KG1 (cell line): ENCODE measurements at regions not wholly inside any gene's neighbourhood (a gene's known extent, or its start where the extent isn't known, plus 50 kb on each side); places are given as distances from the start of the nearest gene placed in this dataset.
"Not testable (repeated sequence)": the region's sequence is repeated elsewhere in the genome, so short reads cannot be mapped to it uniquely, and the experiment has no call there.

Experiments
- DNase-seq: peaks from one replicate; lab custom pipeline; 2025; lab: John Stamatoyannopoulos, UW

GRCh38 chr1:187634940-187635339 lies 806.2 kb downstream of the PLA2G4A start:
- DNase-seq: no peak

GRCh38 chr1:187638733-187639434 lies 810.1 kb downstream of the PLA2G4A start:
- no peak for DNase-seq

- no peak for DNase-seq
Measured at GRCh38 chr1:187641015-187641414, 812.3 kb downstream of the PLA2G4A start.

- DNase-seq: no peak
Measured at GRCh38 chr1:187641463-187641862, 812.7 kb downstream of the PLA2G4A start.

GRCh38 chr1:187641907-187642306 lies 813.2 kb downstream of the PLA2G4A start:
- no peak for DNase-seq

GRCh38 chr1:187645651-187646050 lies 816.9 kb downstream of the PLA2G4A start:
- DNase-seq: no peak

- DNase-seq: no peak
Measured at GRCh38 chr1:187646536-187647107, 817.9 kb downstream of the PLA2G4A start.

- no peak for DNase-seq
Measured at GRCh38 chr1:187648091-187648490, 819.3 kb downstream of the PLA2G4A start.

- no peak for DNase-seq
Measured at GRCh38 chr1:187654635-187655034, 825.9 kb downstream of the PLA2G4A start.

GRCh38 chr1:187655104-187655503 lies 826.4 kb downstream of the PLA2G4A start:
- DNase-seq: no peak

- no peak for DNase-seq
Measured at GRCh38 chr1:187665483-187665882, 836.7 kb downstream of the PLA2G4A start.

GRCh38 chr1:187680823-187681222 lies 852.1 kb downstream of the PLA2G4A start:
- no peak for DNase-seq

- no peak for DNase-seq
Measured at GRCh38 chr1:187682112-187682511, 853.4 kb downstream of the PLA2G4A start.

GRCh38 chr1:187685333-187685732 lies 856.6 kb downstream of the PLA2G4A start:
- DNase-seq: no peak

GRCh38 chr1:187689129-187689528 lies 860.4 kb downstream of the PLA2G4A start:
- no peak for DNase-seq

- DNase-seq: no peak
Measured at GRCh38 chr1:187691439-187691838, 862.7 kb downstream of the PLA2G4A start.

- no peak for DNase-seq
Measured at GRCh38 chr1:187692799-187693198, 864.0 kb downstream of the PLA2G4A start.

GRCh38 chr1:187696073-187696472 lies 867.3 kb downstream of the PLA2G4A start:
- DNase-seq: no peak

GRCh38 chr1:187703138-187704130 lies 874.7 kb downstream of the PLA2G4A start:
- DNase-seq: not testable (repeated sequence)

- DNase-seq: no peak
Measured at GRCh38 chr1:187714470-187714869, 885.7 kb downstream of the PLA2G4A start.

- DNase-seq: no peak
Measured at GRCh38 chr1:187715483-187715882, 886.7 kb downstream of the PLA2G4A start.

GRCh38 chr1:187716160-187716559 lies 887.4 kb downstream of the PLA2G4A start:
- no peak for DNase-seq

GRCh38 chr1:187718527-187718926 lies 889.8 kb downstream of the PLA2G4A start:
- no peak for DNase-seq
